ENCODE measurements at regions not wholly inside any gene's neighbourhood (a gene's known extent, or its start where the extent isn't known, plus 50 kb on each side); places are given as distances from the start of the nearest gene placed in this dataset.

GRCh38 chr6:115666997-115667396, 393.7 kb downstream of the FRK start:
- H4K20me1 ChIP-seq (replicated peaks; ENCODE audit: control insufficient read depth, extremely low read depth, insufficient read depth, low read length): no peaks in the 10 kb centered on the region
- dilution Hi-C loops (cut with MboI; ENCODE audit: extremely low pct_ligation_motif_present, low sequenced_read_pairs): no loop called here
- BruUV-seq (replicated peaks): no TSS peak

More at GRCh38 chr6:115666997-115667396, 393.7 kb downstream of the FRK start:
- no peaks in the 10 kb centered on the region for H3K4me1 ChIP-seq (ENCODE audit: control insufficient read depth, extremely low read depth, insufficient read depth, low read length)
- H3K27me3 ChIP-seq (ENCODE audit: control insufficient read depth in 2 of 2, insufficient read depth in 2 of 2, low read length in 2 of 2): no peaks in the 10 kb centered on the region
- H3K79me2 ChIP-seq (ENCODE audit: control insufficient read depth, insufficient read depth, low read length): no peaks in the 10 kb centered on the region
- no peak for DNase-seq (ENCODE audit: low read depth, low spot score)
- peaks cover 4% of the 10 kb centered on the region for H3K9me3 ChIP-seq (replicated peaks; ENCODE audit: control insufficient read depth, insufficient read depth, low read length)
- no peak overlapping the region for H3K9ac ChIP-seq (replicated peaks; ENCODE audit: extremely low read depth, insufficient read depth, low read length)
- ChIA-PET CTCF (no interaction called here), POLR2A (no interaction called here)
- no peaks in the 10 kb centered on the region for H3K9me1 ChIP-seq (replicated peaks; ENCODE audit: control insufficient read depth, extremely low read depth, insufficient read depth, low read length)
- FAIRE-seq: no peak
- H3K4me2 ChIP-seq (ENCODE audit: insufficient read depth, low read length): no peak overlapping the region
- TF ChIP-seq FOS (IDR thresholded peaks at IDR 0.05; ENCODE audit: borderline replicate concordance, insufficient read depth, low read length): no peak
- TF ChIP-seq MAX (IDR thresholded peaks at IDR 0.05; ENCODE audit: insufficient read depth, insufficient read length): no peak
- no peak for TF ChIP-seq GATA2 (IDR thresholded peaks at IDR 0.05; ENCODE audit: insufficient read depth, insufficient read length, low read depth, low read length)
- no peak for TF ChIP-seq CTCF (IDR thresholded peaks at IDR 0.05; ENCODE audit: extremely low read depth in 1 of 2, insufficient read depth in 1 of 2, low read depth in 1 of 2, low read length in 2 of 2)
- TF ChIP-seq POLR2A (IDR thresholded peaks at IDR 0.05; ENCODE audit: low read depth, low read length): no peak
- TF ChIP-seq MYC (IDR thresholded peaks at IDR 0.05; ENCODE audit: low read depth, low read length): no peak
- no peak for TF ChIP-seq EZH2 (IDR thresholded peaks at IDR 0.05; ENCODE audit: borderline replicate concordance, low read depth, low read length, severe bottlenecking)
- no peak for TF ChIP-seq JUN (IDR thresholded peaks at IDR 0.05; ENCODE audit: borderline replicate concordance, insufficient read depth, insufficient read length, low read depth)
- no peak for TF ChIP-seq POLR2AphosphoS5 (IDR thresholded peaks at IDR 0.05; ENCODE audit: insufficient read depth, low read depth, low read length)
- no peaks in the 10 kb centered on the region for H3K36me3 ChIP-seq (ENCODE audit: control insufficient read depth in 2 of 2, extremely low read depth in 1 of 2, insufficient read depth in 2 of 2, low read length in 2 of 2)
- no peak overlapping the region for H2AFZ ChIP-seq (ENCODE audit: low read depth, low read length)
- H3K27ac ChIP-seq (ENCODE audit: insufficient read depth, low read depth, low read length): no peak overlapping the region
- intact Hi-C loops (cut with micrococcal nuclease): no loop called here
- no peak overlapping the region for H3K4me3 ChIP-seq (replicated peaks in 1 of 3; ENCODE audit: insufficient read depth in 1 of 3, low read depth in 1 of 3, low read length in 3 of 3)
